ACHN (cell line): ENCODE measurements at regions not wholly inside any gene's neighbourhood (a gene's known extent, or its start where the extent isn't known, plus 50 kb on each side); places are given as distances from the start of the nearest gene placed in this dataset.

Experiments used
- DNase-seq: peaks from one replicate; pipeline ENCODE4 v3.0.0-alpha.2; 2015
- in situ Hi-C: cut with HindIII; loops from 2 replicates; pipeline ENCODE4 v1.10.0; 2017; ENCODE audit warnings: low sequenced_read_pairs, low pct_ligation_motif_present, low pct_unique_long_range_greater_than_20kb

DNA sequence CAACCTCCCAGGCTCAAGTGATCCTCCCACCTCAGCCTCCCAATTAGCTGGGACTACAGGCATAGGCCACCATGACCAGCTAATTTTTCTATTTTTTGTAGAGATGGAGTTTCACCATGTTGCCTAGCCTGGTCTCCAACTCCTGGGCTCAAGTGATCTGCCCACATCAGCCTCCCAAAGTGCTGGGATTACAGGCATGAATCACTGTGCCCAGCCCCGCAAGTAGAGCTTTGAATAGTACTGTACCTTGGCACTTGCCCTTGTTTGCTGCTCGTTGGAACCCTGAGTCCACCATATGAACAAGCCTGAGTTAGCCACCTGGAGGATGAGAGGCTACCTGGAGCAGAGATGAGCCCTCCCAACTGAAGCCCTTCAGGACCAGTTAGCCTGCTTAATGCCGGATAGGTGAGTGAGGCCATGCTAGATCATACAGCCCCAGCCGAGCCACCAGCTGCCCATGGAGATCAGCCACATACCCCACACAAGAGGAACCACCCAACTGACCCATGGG lies 267.9 kb downstream of the SHQ1 start:
- in situ Hi-C loops = no loop called here
- DNase-seq = no peak

DNA sequence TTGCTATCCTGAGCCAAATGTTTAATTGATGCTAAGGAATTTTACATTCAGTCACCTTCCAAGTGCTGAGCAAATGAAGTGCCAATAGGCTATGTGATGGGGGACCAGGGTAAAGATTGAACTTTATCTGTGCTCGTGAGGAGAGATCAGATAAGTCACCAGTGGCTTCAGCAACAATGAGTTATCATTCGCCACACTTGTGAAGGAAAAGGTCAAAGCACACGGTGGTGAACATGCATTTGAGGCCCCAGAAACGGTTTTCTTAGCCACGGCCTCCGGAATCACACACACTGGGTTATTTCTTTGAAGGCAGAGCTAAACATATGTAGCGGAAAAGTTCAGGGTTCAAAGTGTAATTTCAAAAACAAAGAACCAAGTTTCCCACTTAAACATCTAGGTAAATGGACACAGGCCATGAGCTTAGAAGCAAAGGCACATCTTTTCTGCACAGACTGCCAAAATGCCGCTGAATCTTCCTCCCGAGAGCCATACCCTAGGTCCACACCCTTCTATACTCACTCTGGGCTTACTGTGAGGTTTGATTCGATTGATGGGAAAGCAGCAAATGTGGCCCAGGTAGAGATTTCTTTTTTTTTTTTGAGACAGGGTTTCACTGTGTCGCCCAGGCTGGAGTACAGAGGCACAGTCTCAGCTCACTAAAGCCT lies 268.5 kb downstream of the SHQ1 start:
- no peak for DNase-seq
- in situ Hi-C loops = no loop called here

DNA sequence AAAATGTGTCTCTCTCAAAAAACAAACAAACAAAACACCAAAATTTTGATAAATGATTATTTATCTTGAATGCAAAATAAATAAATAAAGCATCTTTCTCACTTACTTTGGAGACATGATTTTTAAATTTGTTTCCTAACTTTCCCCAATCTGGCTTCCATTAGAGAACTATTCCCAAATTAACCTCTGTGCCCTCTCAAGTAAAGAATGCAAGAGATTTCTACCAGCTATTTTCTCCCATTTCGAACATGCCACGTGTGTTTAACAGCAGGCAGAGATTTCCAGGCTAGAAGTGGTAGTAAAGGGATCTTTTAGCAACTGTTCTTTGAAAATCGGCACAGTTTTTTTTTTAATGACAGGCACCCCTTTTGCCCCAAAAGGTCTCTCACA lies 269.1 kb downstream of the SHQ1 start:
- in situ Hi-C loops = no loop called here
- DNase-seq = no peak

DNA sequence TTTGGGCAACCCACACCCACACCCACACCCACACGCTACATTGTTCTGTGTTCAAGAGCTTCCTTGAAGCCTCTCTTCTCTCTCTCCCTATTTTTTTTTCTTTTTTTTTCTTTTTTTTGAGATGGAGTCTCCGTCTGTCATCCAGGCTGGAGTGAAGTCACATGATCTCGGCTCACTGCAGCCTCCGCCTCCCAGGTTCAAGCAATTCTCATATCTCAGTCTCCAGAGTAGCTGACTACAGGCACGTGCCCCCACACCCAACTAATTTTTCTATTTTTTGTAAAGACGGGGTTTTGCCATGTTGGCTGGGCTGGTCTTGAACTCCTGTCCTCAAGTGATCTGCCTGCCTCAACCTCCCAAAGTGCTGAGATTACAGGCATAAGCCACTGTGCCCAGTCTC lies 271.1 kb downstream of the SHQ1 start:
- in situ Hi-C loops = no loop called here
- DNase-seq = no peak

DNA sequence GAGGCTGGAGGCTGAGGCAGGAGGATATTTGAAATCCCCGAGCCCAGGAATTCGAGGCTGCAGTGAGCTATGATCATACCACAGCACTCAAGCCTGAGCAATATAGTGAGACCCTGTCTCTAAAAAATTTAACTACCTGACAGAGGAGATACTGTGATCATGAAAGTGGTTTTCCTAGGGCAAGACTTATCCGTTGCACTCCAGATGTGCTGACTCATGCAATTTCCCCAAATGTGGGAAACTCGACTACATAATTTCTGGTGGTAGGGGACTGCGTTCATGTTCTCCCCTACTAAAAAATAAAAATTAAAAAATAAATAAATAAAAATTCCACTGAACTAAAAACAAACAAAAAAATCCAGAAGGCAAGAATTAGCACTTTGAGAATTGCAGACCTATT lies 271.7 kb downstream of the SHQ1 start:
- in situ Hi-C loops = no loop called here
- DNase-seq = no peak

DNA sequence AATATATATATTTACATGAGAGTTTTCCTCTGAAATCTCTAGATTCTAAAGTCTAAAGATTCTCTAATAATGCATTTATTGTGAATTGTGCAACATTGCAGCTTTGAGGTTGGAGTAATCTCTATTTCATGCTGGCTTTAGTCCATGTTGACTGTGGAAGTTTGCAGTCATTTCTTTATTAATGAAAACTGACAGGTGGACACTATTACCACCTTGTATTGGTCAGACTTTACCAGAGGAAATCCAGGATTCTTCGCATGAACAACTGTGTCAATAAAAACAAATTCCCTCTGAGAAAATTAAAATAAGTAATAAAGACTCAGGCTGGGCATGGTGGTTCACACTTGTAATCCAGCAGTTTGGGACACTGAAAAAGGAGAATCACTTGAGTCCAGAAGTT lies 274.1 kb downstream of the SHQ1 start:
- in situ Hi-C loops = no loop called here

DNA sequence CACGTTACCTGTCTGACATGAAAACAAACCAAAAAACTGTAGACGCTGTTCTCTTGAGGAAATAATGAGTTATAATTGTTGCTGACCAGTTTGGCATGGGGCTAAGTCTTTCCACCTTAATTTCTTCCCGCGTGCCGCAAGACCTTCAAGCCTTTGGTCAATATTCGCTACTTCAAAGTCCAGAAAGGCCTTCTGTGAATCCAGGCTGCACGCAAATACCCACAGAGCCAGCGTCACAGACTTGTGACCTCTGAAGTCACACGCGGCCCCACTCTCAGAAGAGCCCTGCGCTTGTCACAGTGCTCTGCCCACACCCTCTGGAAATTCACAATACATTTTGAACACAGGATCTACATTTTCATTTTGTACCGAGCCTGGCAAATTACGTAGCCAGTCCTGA lies 275.2 kb downstream of the SHQ1 start:
- in situ Hi-C loops = no loop called here

More for the DNA sequence above, 274.1 kb downstream of the SHQ1 start:
- DNase-seq = no peak

DNA sequence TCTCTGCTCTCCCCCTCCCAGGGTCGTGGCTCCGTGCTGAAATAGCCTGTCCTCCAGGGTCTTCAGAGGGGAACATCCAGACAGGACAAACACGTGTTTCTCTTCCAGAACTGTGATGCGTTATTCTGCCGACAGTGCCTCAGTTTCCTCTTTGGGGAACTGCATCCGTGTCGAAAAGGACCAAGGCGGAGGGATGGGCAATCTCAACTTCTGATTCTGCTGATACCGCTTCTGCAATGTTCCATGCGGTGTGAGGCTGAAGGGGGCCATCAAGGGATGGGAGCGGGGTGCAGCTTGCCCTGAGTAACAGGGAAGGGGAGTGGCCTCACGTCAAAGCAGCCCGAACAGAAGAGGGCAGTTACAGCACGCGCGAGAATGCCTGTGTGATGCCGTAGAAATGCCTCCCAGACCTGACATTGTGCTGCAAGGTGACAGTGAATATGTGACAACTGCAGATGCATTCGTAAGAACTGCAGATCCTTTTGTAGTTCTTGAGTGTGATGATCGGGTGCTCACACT lies 275.7 kb downstream of the SHQ1 start:
- no peak for DNase-seq

More for the DNA sequence above, 275.2 kb downstream of the SHQ1 start:
- no peak for DNase-seq

DNA sequence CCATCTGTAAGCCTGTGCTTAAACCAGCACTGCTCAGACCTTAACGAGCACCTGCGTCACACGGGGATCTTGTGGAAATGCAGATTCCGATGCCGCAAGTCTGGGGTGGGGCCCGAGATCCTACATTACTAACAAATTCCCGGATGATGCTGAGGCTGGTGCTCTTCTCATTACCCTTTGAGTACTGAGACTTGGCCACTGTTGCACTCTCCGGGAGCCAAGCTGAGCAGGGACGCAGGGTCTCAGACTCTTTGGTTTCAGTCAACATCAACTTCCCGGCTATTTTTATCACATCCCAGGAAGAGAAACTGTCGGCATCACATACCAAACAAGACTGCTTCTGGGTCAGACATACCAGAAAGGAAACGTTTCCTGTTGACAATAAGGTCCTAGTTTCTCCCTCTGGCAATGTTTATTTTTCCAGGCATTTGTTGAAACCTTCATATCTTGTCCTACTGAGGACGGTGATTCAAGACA lies 276.6 kb downstream of the SHQ1 start:
- in situ Hi-C loops = no loop called here
- no peak for DNase-seq

More for the DNA sequence above, 275.7 kb downstream of the SHQ1 start:
- in situ Hi-C loops = no loop called here

DNA sequence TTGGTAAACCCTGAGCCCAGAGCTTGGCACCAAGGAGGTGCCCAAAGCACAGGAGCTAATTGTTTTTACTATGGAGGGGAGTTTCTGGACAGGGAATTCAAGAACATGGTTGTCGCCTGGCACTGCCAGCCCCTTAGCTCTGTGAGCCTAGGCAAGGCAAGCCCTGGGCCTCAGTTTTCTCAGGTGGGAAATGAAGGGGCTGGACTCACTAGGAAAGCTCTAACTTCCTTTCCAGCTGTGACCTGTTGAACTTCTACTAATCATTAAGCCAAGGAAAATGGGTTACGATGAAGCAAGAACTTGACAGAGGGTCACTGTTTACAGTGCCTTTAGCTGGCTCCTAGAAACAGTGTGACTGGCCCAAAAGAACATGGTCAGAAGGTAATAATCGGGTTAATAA lies 277.2 kb downstream of the SHQ1 start:
- in situ Hi-C loops = no loop called here
- peak; percentile 11 for DNase-seq

DNA sequence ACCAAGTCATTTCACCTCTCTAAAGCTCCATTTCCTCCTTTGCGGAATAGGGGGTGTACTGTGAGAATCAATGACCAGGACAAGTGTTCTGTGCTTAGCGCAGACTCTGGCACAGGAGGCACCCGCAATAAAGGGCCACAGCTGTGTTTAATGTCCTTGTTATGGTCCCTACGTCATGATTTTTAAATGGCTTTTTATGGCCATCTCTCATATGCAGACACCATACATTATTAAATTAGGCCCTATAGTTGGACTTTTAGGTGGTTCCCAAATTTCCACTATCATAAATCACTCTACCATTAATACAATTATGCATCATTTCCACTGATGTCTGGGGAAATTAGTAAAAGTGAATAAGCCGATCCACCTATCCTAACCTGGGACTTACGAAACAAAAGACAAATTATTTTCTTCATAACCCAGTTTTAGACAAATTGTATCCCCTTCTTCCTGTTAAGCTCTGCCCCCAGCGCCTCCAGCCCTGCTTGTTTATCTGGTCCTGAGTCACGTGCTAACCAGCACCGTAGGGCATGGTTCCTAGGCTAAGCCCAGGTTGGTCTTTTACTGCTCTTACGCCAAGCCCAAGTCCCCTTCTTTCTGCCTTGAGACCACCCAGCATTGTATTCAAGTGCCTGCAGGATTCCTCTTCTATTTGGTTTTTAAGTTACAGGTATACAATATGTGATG lies 278.3 kb downstream of the SHQ1 start:
- DNase-seq = no peak
- in situ Hi-C loops = no loop called here

DNA sequence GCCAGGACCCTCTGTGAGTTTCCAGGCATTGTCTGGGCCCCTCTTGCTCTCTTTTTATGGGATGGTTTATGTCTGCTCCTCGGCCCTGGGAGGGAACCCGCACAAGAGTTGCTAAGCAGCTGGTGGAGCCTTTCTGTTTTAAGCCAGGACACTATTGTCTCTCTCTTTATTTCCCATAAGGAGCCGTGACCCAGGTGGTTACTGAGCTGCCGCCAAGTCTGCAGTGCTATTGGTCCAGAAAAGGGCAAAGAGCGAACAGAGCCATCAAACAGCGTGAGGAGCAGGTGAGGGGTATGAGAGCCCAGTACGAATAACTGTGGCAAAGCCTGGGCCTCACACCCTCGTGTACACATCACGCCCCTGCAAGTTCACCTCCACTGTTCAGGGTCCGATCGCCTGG lies 280.2 kb downstream of the SHQ1 start:
- in situ Hi-C loops = no loop called here
- no peak for DNase-seq

DNA sequence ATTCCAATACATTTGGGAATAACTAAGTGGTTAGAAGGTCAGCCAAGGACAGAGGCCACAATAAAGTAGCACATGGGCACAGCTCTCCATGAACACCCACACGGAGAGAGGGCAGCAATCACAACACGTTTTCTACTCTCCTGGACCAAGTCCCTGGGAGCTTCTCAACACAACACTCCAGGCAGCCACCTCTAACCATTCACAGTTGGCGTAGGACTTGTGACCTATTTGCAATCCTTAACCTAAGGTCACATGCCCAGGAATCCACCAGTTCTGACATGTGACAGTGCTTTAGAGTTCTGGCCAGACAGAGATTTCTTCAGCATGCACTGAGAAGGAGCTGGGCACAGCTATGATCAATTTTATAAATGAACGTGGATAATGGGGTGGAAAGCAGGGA lies 280.8 kb downstream of the SHQ1 start:
- no peak for DNase-seq
- in situ Hi-C loops = no loop called here

DNA sequence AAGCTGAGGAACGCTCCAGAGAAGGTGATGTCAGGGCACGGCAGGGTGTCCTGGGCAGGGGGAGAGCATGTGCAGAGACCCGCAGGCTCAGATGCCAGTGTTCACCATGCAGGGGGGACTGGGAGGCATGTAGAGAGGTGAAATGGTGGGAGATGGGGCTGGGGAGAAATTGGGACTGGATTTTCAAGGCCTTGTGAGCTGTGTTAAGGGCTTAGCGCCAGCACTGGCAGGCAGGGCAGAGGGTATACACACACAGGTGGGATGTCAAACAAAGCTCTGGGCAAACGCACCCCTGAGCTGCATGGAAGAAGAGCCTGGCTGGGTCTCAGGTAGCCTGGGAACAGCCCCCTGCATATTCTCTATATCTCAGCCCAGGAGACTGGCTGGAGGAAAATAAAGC lies 282.7 kb downstream of the SHQ1 start:
- no peak for DNase-seq
- in situ Hi-C loops = no loop called here

DNA sequence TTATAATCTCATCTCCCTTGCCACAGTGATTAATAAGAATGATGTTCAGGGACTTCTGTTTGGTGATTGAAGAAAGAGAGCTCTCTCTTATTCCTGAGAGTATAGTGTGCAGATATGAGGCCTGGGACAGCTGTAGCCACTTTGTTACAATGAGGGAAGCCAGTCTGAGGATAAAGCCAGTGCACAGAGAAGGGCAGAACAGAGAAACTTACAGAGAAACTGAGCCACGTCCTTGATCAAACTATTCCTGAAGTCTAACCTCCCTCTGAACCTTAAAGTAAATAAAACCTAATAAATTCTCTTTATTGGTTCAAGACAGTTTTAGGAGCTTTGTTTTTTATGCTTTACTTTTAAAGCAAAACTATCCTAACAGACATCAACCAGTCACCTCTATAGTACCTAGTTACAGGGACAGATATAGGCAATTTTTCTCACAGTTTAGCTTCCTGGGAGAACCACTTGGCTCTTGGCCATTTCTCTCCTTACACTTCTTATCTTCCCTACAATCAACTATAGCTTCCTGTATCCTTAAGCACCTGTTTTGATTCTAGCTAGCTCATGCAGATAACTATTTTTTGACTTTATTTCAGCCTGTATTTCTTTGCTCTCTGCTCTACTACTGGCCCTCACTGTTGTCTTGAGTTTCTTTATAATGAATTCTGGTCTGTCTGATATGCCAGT lies 284.4 kb downstream of the SHQ1 start:
- no peak for DNase-seq
- in situ Hi-C loops = no loop called here

DNA sequence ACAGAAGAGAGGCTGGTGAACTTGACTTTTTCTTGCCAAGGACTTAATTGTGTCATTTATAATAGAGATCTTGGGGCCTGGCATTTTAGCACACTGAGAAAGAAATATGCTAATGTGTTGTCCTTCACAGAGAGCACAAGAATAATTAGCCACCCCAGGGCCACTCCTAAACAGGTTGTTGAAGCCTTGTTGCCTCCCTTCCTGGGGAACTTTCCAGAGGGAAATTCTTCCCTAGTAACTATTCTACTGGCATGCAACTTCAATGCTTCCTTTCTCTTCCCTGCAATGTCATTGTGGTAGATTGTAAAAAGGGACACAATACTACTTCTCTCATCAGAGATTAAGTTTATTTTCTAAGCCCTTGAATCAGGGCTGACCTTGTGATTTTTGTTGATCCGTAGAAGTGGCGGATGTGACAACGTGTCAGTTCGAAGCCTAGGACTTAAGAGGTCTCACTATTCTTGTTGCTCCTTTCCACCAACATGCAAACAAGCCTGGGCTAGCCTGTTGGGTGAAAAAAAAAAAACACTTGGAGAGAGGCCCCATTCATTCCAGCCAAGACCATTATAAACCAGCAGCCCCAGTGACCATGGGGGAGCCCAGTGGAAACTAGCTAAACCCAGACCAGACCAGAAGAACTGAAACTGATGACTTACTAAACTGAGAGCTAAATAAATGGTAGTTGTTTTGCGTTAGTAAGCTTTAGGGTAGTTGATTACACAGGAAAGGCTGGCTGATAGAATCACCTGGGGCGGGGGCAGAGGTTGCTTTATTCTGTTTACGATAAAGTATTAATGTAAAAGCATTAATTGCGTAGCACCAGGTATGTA lies 287.2 kb downstream of the SHQ1 start:
- DNase-seq = no peak
- in situ Hi-C loops = no loop called here

DNA sequence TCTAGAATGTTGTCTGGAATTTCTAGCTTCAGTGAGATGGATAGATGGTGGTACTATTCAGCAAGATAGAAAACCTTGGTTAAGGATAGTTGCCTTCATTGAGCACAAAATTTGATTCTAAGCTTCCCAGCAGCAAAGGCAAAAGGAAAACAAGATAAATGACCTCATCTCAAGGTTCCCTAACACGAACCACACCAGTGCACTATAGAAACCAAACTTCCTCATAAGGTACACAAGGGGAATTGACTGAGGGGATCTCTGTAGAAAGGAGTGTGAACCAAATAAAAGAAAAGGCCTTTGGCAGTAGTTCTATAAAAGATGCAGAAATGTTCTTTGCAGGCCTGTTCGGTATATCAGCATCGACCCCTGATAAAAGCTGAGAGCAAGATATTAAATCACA lies 288.9 kb downstream of the SHQ1 start:
- no peak for DNase-seq
- in situ Hi-C loops = no loop called here

DNA sequence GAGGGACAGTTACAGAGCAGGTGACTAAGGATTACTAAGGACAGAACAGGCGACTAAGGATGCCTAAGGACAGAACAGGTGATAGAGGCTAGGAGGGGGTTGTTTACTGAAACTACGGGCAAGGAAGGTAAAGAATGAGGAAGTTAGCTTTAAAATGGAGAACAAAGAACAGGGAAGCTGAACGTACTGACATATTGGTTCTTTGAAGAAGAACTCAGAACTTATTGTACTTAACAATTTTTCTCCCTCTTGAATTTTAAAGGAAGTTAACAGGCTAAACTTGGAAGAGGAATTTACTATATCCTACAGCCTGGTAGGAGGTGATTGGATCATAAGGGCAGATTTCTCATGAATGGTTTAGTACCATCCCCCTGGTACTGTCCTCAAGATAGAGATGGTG lies 290.2 kb downstream of the SHQ1 start:
- DNase-seq = no peak
- in situ Hi-C loops = no loop called here

DNA sequence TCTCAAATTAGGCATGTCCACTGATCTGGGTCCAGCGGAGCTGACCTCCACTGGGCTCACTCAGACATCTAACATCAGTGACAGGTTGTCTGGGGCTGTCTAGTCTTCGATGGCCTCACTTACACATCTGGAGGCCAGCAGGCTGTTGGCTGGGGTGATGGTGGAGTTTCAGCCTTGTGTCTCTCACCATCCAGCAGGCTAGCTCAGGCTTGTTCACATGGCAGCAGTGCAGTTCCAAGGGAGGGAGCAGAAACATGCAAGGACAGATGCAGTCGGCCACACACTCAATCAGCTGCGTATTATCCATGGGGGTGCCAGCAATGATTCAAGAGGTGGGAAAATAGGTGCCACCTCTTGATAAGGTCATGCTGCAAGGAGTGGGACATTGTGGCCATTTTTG lies 292.5 kb downstream of the SHQ1 start:
- in situ Hi-C loops = no loop called here
- DNase-seq = no peak
